Caco-2 (cell line): ENCODE measurements at regions not wholly inside any gene's neighbourhood (a gene's known extent, or its start where the extent isn't known, plus 50 kb on each side); places are given as distances from the start of the nearest gene placed in this dataset.

ENCODE experiments used
- BruUV-seq: library from RNA; stranded (reverse); fragments of 400-500 nt; replicated peaks from 2 replicates; lab custom pipeline; 2021; lab: Mats Ljungman, UMichigan
- CTCF ChIA-PET: fragments of 300-600 bp; sonication (Branson Sonifier 250); formaldehyde crosslinking; loops from one replicate; lab custom pipeline; 2022; ENCODE audit warnings: antibody characterized with exemption; lab: Charles Lee
- POLR2A ChIA-PET: fragments of 300-600 bp; sonication (Branson Sonifier 250); formaldehyde crosslinking; loops from one replicate; lab custom pipeline; 2022; ENCODE audit warnings: antibody characterized with exemption; lab: Charles Lee
- DNase-seq, 2 experiments: peaks; one replicate each; pipeline versions ENCODE4 v3.0.0 to v3.0.0-alpha.2; 2020 to 2022
- H3K27me3 ChIP-seq: replicated peaks from 2 replicates; pipeline ENCODE4 v1.6.0; 2011; ENCODE audit warnings: low read length; ENCODE audit not compliant: control insufficient read depth, insufficient read depth
- H3K36me3 ChIP-seq: 2 replicates; pipeline ENCODE4 v1.5.1; 2011; ENCODE audit warnings: low read length; ENCODE audit not compliant: control insufficient read depth, insufficient read depth
- H3K4me1 ChIP-seq: fragments of 250-450 bp; sonication (Bioruptor Pico); 2 replicates; pipeline ENCODE4 v1.5.1; 2020; ENCODE audit warnings: mild to moderate bottlenecking
- H3K4me3 ChIP-seq: 2 replicates; pipeline ENCODE4 v1.5.1; 2011; ENCODE audit warnings: low read depth, mild to moderate bottlenecking, control low read depth, low read length
- H3K9me3 ChIP-seq: fragments of 250-450 bp; sonication (Bioruptor Pico); 2 replicates; pipeline ENCODE4 v1.5.1; 2020; ENCODE audit warnings: mild to moderate bottlenecking, moderate library complexity
- H3K27ac Mint-ChIP-seq: one replicate; pipeline ENCODE4 v1.8.0; 2022; ENCODE audit warnings: mixed read lengths; ENCODE audit not compliant: unreplicated experiment
- H3K27me3 Mint-ChIP-seq: one replicate; pipeline ENCODE4 v1.8.0; 2022; ENCODE audit warnings: mixed read lengths; ENCODE audit not compliant: insufficient read depth, unreplicated experiment
- H3K36me3 Mint-ChIP-seq: one replicate; pipeline ENCODE4 v1.8.0; 2022; ENCODE audit warnings: mild to moderate bottlenecking, mixed read lengths; ENCODE audit not compliant: insufficient read depth, unreplicated experiment
- H3K4me1 Mint-ChIP-seq: one replicate; pipeline ENCODE4 v1.8.0; 2022; ENCODE audit warnings: low read depth, mixed read lengths; ENCODE audit not compliant: unreplicated experiment
- H3K4me3 Mint-ChIP-seq: one replicate; pipeline ENCODE4 v1.8.0; 2022; ENCODE audit warnings: mild to moderate bottlenecking, moderate library complexity, mixed read lengths; ENCODE audit not compliant: unreplicated experiment
- H3K9me3 Mint-ChIP-seq: one replicate; pipeline ENCODE4 v1.8.0; 2022; ENCODE audit warnings: mixed read lengths; ENCODE audit not compliant: unreplicated experiment
- CTCF ChIP-seq, 2 experiments: fragments of 200-600 bp in 1 of 2; IDR thresholded peaks; 1 replicate in 1 of 2; 2 replicates in 1 of 2; pipeline versions ENCODE4 v1.5.1 to v1.8.0; 2011 to 2022; ENCODE audit warnings: antibody characterized with exemption in 1 of 2, control low read depth in 1 of 2, inconsistent platforms in 1 of 2, low read depth in 1 of 2, low read length in 1 of 2, mild to moderate bottlenecking in 1 of 2, moderate library complexity in 1 of 2; ENCODE audit not compliant: insufficient read depth in 1 of 2, severe bottlenecking in 1 of 2, unreplicated experiment in 1 of 2
- intact Hi-C: fragments of 100-400 bp; cut with micrococcal nuclease; formaldehyde crosslinking; loops from one replicate; pipeline ENCODE4 v1.10.0; 2022; ENCODE audit not compliant: unreplicated experiment

- Histone ChIP-seq H3K4me1 (no peaks in the 10 kb centered on the region), H3K4me3 (no peak overlapping the region), H3K36me3 (no peaks in the 10 kb centered on the region), H3K27me3 (no peaks in the 10 kb centered on the region), H3K9me3 (no peaks in the 10 kb centered on the region)
- BruUV-seq, result no TSS peak
- TF ChIP-seq CTCF (IDR thresholded peaks at IDR 0.05; ENCODE audit: insufficient read depth in 1 of 2, low read depth in 1 of 2, low read length in 1 of 2, severe bottlenecking in 1 of 2, unreplicated experiment in 1 of 2), result no peak
- Mint-ChIP-seq H3K9me3 (peaks cover 9% of the 10 kb centered on the region), H3K4me1 (no peaks in the 10 kb centered on the region), H3K36me3 (no peaks in the 10 kb centered on the region), H3K27me3 (peaks cover 4% of the 10 kb centered on the region), H3K27ac (no peak overlapping the region), H3K4me3 (no peak overlapping the region)
- CTCF ChIA-PET, result no interaction called here
- no peak for DNase-seq
- POLR2A ChIA-PET, result no interaction called here
- intact Hi-C loops, result no loop called here
Observed at GRCh38 chr5:29547236-29547865, 1646.1 kb upstream of the CDH6 start.

DNA sequence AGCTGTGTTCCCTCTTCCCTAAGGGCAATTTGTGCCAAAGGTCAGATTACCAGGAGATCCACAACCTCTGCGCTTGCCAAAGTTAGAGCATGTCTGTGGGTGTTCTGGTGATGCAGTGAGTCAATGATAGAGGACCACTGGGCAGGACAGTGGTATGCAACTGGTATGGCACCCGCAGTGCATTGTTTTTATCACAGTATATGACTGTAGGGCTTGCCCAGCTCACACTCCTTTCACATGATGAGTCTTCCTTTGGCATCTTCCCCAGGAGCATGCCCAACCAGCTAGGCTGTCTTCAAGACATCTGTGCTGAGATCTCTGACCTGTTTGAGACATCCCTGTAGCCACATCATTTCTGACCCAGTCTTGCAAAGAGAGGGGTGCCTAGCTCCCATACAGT lies 1650.0 kb upstream of the CDH6 start:
- Mint-ChIP-seq H3K4me1 (no peaks in the 10 kb centered on the region), H3K9me3 (peaks cover 36% of the 10 kb centered on the region), H3K36me3 (no peaks in the 10 kb centered on the region), H3K27me3 (peaks cover 4% of the 10 kb centered on the region), H3K27ac (no peak overlapping the region), H3K4me3 (no peak overlapping the region)
- TF ChIP-seq CTCF (IDR thresholded peaks at IDR 0.05; ENCODE audit: insufficient read depth in 1 of 2, low read depth in 1 of 2, low read length in 1 of 2, severe bottlenecking in 1 of 2, unreplicated experiment in 1 of 2), result no peak
- H3K36me3 ChIP-seq, result no peaks in the 10 kb centered on the region
- intact Hi-C loops, result no loop called here
- no TSS peak for BruUV-seq
- H3K4me1 ChIP-seq, result no peaks in the 10 kb centered on the region
- no peaks in the 10 kb centered on the region for H3K27me3 ChIP-seq
- CTCF ChIA-PET, result no interaction called here
- no peaks in the 10 kb centered on the region for H3K9me3 ChIP-seq
- POLR2A ChIA-PET, result no interaction called here
- no peak for DNase-seq
- no peak overlapping the region for H3K4me3 ChIP-seq

- H3K9me3 ChIP-seq, result no peaks in the 10 kb centered on the region
- no peaks in the 10 kb centered on the region for H3K4me1 ChIP-seq
- POLR2A ChIA-PET, result no interaction called here
- no TSS peak for BruUV-seq
- Mint-ChIP-seq H3K4me3 (no peak overlapping the region), H3K27me3 (no peaks in the 10 kb centered on the region), H3K27ac (no peak overlapping the region), H3K36me3 (no peaks in the 10 kb centered on the region), H3K4me1 (no peaks in the 10 kb centered on the region), H3K9me3 (no peaks in the 10 kb centered on the region)
- no peak overlapping the region for H3K4me3 ChIP-seq
- no peaks in the 10 kb centered on the region for H3K36me3 ChIP-seq
- no peak for DNase-seq
- TF ChIP-seq CTCF (IDR thresholded peaks at IDR 0.05; ENCODE audit: insufficient read depth in 1 of 2, low read depth in 1 of 2, low read length in 1 of 2, severe bottlenecking in 1 of 2, unreplicated experiment in 1 of 2), result no peak
- no peaks in the 10 kb centered on the region for H3K27me3 ChIP-seq
- intact Hi-C loops, result no loop called here
- CTCF ChIA-PET, result no interaction called here
Observed at GRCh38 chr5:29524227-29524626, 1669.3 kb upstream of the CDH6 start.
